ENCODE measurements at regions not wholly inside any gene's neighbourhood (a gene's known extent, or its start where the extent isn't known, plus 50 kb on each side); places are given as distances from the start of the nearest gene placed in this dataset.

DNA sequence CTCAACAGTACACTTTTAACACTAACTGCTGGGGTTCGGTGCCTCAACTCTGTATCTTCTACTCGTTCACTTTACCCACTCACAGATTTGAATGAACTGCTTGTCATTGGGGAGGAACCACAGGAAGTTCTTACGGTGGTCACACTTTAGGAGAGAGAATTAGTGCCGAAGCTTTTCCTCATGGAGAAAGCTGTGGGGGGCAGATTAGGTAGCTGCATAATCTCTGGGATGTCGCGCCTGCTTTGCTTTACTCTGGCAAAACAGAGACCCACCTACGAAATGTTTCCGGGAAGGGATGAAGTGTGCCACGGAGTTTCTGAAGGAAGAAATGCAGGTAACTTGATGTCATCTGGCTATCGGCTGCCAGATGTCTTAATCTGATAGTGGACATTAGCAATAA, 949.7 kb upstream of the TENM3 start:
- no peak for DNase-seq

DNA sequence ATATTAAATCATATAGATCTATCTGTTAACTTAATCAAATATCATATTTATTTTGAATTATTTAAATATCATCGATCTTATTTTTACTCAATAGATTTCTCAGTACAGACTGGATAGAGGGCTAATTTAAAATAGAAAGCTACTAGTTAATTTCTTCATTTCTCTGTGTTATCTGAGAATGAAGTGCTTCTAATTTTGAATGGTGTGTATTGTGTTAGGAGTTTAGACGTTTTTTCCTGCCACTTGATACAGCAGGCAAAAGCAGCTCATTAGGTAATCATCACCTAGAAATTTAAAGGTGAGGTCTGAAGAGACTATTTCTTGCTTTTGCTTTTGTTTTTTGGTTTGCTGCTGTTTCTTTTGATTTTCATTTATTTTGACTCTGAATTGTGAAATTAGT, 948.8 kb upstream of the TENM3 start:
- no peak for DNase-seq

DNA sequence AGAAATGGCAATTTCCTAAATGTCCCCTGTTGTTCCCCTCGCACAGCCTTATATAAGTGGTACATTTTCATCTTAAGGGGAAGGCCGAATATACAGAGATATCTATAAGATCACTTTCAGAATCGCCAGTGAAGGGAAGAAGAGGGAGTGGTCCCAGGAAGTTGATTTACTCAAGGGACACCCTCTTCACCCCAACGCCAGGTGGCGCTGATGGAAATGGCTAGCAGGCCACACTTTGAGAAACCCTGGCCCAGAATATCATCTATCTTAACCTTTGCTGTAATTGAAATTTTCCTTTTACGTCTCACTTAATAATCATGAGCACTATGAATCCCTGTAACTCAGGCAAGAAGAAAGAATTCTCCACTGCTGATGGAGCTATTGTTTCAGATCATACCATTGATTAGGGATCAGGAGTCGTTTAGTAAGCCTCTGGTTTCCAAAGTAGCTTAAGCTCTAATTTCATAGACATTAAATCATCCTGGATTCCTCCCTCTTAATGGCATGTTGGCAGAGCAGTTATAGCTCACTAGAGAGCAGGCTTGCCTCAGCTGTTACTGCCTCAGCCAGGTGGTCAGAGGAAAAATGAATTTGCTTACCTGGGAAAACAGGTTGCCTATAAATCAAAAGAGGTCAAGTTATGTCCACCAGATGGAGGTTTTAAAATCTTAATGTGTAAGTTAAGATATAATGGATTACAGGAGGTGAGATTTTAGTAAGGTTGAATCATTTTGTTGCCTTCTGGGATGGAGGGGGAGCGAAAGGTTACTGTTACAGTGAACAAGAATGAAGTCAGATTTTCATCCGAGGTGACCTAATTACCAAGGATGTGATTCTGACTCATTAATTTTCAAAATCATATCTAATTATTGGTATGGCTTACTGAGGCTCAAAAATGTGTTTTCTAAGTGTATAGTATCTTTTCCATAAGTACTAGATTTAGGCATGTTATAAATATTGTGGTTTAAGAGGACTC, 941.2 kb upstream of the TENM3 start:
- DNase-seq = no peak

DNA sequence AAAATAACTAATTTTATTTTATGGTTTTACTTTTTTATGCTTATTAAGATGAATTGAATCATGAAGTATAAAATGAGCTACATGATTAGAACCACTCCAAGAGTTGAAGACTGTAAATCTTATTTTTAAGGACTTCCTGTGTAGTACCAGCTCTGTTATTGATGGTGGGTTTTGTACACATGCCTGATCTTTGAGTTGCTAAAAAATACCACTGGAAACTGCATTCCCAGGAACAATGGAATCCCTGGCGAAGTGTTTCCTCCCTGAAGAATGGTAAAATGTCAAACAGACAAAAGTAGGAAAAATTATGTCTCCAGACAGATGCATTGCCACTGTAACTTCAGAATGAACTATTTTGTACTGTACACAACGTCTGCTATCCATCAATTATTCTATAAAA, 935.4 kb upstream of the TENM3 start:
- DNase-seq = no peak

DNA sequence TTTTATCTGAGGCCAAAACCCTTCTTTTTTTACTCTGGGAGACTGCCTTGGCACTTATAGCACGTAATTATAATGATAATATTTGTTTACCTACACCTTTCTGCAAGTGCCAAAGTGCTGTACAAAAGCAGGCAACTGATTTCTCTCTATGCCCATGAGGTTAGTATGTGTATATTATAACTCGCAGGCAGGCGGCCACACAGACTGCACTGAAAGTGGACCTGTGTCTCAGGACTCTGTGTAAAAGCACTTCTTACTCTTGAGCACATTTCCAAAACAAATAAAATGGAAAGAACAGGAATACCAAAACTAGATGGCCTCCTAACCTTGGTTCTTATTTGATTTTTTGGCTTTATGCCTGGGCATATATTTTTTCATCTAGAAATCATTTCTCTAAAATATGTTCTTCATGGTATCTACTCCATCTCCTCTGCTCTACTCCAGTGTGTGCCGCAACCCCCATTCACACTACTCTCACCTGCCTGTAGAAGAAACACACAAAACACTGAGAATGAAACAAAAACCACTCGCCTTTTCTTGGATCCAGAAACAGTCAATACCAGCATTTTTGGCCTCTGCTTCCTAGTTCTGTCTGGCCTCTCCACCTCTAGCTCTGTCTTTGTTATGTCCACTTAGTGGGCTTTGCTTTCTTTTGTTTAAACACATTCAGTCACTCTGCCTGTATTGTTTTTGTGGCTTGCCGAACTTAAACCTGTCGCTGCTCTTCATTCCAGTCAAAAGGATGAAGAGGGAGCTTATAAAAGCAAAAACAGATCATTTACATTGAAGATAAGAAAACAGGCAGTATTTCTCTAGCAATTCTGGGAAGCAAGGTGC, 934.5 kb upstream of the TENM3 start:
- DNase-seq = no peak

DNA sequence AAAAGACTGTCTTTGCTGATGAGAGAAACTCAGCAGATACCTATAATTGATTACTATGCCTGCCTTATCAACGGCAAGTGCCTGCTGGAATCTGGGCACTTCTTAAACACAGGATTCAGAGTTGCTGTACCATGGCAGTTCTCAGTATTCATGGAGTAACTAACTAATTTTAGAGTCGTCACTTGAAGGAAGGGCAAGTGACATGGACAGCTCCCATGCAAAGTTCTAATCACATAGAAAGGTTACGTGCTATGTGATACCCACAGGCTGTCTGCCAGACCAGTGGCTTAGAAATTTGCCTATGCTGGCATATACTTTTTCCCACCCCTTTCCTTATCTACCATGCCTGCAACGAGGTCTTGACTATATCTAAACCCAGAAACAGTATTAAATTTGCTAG, 931.1 kb upstream of the TENM3 start:
- no peak for DNase-seq

DNA sequence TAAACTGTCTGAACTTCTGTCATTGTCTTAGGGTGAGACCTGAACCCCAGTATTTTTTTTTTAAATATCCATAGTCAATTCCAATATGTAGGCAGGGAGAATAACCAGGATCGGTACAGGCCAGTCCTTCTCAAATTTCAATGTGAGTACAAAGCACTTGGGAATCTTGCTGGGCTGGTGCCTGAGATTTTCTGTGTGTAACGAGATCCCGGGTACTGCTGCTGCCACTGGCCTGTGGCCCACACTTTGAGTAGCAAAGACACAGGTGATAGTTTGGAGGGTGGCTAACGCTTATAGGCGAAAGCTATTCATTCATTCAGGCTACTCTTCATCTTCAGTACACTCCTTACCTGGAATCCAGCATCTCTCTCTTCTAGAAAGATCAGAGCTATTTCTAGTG, 923.6 kb upstream of the TENM3 start:
- no peak for DNase-seq

DNA sequence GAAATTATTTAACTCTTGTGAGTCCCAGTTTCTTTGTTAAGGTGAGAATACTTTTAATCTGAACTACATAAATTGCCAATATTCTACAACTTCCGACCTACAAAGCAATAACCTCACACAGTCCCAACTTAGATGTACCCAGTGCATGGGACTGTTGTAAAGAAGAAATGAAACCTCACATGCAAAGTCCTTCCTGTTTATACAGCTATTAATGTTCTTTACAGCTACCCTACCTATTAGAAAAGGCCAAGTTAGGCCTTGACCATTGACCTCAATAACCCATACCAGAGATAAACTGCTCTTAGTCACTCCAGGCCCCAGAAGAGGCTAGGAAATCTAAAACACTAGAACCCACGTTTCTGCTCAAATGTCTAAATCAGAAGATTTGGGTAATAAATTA, 920.1 kb upstream of the TENM3 start:
- no peak for DNase-seq

DNA sequence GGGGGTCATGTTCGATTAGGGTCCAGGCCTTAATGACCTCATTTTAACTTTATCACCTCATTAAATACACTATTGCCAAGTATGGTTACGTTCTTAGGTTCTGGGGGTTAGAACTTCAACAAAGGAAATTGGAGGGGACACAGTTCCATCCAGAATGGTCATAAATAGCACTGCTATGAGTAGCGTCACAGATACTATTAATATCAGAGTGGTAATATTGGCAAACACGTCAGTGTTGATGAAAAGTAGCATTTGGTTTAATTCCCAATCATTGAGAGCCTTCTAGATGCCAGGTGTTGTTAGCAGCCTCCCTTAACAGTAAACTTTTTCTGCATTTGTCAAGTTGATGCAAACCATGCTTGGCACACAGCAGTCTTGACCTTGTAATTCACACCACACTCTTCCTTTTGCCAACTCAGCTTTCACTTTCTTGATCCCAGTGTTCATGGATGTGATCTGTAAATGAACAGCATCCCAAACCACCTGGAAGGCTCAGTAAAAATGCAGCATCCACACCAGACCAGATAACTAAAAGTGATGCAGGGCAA, 912.5 kb upstream of the TENM3 start:
- no peak for DNase-seq

DNA sequence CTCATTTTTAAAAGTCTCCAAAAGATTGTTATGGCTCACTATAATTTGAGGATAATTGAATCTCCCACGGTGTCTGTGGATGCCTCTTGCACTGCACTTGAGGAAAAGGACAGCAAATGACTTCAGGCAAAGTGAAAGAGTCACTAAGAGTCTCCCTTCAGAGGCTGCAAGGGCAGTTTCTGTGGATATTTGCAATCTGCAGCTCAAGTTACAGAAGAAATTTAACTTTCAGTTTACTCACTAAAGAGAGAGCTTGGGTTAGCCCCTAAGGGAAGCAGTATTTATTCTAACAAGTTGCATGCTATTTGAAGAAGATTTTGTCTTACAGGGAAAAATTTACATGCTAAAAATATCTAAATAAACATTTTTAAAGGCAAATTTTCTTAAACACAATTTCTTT, 912.0 kb upstream of the TENM3 start:
- no peak for DNase-seq

DNA sequence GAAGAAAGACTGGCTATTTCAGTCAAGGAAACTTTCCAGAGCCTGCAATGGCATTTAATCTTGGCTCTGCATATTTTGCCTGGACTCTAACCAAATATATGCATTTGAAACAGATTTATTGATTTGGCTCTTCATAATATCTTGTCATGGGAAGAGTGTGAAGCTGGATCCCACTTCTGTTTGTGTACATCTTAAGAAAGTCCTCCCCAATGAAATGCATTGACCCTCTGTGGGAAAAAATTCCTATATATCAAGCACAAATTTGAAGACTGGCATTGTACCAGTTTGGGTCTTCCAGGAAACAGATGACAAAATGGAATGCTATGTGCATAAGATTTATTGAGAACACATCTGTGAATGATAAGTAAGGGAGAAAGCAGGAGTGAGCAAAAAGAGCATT, 897.3 kb upstream of the TENM3 start:
- DNase-seq = no peak

DNA sequence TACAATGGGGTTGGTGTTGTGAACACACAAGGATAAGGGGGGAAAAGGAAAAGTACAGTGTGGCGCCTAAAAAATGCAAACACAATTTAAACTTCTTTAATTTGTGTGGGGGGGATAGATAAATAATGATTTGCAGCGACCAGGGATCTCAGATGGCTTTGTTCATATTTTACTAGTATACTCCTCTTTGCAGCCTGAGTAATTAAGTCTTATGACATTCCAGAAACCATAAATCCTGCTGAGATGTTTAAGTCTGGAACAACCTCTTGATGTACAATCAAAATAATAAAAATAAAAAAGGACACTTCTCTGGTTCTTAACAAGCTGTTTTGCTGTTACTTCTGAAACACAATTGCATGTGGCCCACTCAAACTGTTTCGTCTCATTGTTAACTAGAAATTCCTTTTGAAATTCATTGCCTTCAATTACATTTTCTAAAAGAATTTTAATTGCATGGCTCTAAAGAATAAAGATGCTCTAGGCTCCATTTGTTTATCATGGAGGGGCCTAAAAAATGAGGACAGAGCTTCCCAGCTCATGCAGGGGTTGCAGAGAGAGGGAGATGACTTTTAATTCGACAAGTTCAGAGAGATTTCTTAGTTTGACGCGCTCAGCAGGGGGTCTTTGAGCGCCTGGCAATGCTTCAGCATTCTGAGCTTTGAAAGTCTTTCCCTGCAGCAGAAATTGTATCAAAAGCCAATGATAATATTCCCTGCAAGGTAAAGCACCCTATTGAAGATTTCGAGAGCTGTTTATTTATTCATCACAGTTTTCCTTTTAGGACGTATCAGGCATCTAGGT, 892.4 kb upstream of the TENM3 start:
- no peak for DNase-seq

DNA sequence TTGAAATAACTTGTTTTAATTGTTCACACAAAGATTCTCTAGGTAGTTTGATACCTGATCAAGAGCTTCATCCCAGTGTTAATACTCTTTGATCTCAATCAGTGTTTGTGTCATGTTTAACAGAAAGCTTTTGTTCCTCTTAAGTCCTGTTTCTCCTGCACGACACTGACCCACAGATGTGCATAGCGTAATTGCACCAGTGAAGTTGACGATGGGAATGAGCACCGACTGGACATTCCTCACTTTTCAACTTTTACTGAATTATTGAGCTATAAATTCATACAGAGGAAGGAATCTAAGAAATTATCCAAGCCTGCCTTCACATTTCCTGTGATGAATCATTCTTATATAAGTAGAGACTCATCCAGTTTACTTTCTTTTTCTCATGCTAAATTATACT, 878.7 kb upstream of the TENM3 start:
- no peak for DNase-seq

DNA sequence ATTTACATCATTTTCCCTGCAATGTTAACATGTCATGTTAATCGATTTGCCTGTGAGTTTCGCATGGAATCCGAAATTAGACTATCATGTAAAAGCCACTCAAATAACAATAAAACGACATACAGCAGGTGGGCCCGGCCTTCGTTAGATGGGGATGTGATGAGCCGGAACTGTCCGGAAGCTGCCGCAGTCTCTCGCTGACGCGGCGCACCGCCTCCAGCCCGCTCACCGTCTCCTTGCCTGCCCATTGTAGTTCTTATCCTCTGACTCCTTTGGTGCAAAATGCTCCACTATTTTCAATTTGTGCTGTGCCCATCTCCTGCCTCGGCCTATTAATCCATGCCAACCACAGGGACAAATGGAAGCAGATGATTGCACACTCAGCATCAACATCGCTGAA, 877.5 kb upstream of the TENM3 start:
- no peak for DNase-seq

DNA sequence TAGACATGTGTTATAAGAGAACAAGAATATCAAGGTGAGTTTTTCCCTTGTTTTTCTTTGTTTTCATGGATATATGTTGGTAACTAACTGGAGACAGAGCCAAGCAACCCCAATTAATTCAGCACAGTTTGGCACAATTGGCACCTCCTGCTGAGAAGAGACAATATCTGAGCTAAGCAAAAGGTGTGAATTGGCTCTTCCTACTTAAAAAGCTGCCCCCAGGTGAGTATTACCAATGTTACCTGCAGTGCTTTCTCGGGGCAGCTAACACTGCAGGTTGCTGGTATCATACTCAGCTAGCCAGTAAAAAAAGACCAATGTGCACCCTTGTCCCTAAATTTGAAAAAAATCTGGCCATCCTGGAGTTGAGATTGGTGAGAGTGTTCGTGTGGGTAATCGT, 871.2 kb upstream of the TENM3 start:
- DNase-seq = no peak

DNA sequence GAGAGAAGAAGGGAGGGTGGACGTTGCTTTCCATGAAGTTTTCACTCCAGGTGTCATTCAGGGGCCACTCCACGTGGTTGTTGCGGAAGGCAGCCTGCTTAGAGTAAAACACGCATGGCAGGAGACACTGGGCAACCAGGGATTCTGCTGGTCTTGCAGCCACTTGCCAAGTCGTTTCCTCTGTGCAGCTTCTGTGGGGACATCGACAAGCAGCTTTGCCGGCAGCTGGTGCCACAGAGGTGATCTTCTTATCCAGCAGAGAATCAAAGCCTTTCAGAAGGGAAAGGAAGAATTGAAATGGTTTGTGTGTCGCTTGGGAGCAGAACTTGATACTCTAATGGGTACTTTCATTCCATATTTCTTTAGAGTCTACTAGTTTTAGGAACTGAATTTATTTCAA, 867.1 kb upstream of the TENM3 start:
- DNase-seq = no peak

DNA sequence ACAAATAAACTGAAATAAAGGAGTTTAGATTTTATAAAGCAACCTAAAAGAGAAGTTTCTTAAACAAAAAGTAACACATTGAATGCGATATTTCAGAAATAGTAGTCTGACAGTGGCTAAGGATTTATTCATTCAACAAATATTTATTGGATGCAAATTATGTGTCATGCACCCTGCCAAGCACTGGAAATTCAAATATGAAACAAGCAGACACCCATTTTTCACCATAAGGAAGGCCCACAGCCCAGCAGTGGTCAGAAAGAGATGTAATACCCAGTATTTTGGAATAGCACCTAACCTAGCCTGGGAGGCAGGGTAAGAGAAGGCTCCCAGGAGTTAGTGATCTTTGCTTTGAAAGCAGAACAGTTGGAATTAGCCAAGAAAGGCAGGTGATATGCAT, 855.1 kb upstream of the TENM3 start:
- no peak for DNase-seq

DNA sequence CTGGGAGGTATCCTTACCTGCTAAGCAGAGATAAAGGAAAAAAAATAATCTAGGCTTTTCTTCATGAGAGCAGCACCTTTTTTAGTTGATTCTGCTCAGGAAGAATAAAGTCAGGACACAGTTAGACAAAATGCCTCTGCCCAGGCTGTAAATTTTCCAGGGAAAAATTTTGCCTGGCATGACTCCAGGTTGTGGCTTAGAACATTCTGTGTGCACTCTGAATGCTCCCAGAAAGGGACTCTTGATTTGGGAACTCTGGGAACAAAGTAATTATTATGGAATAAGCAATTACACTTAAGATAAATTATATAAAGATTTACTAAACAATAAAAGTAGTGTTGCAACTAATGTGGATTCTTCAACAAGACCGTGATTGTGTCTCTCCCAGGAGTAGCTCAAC, 826.2 kb upstream of the TENM3 start:
- no peak for DNase-seq

DNA sequence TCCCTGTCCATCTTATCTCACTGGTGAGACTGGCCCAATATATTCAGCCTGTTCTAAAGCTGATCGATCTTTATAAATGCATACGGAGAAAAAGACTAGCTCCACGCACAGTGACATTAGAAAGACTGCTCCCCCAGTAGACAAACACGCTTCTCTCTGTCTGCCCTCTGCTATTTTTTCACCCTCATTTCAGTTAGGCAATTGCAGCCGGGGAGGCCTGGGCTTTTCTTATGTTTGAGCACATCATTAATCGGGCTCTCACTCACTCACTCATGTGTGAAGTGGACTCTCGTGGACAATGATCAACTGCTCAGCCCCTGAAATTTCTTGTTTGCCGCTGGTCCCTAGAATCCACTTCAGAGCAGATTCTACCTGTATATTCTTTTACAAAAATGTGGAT, 824.7 kb upstream of the TENM3 start:
- no peak for DNase-seq

DNA sequence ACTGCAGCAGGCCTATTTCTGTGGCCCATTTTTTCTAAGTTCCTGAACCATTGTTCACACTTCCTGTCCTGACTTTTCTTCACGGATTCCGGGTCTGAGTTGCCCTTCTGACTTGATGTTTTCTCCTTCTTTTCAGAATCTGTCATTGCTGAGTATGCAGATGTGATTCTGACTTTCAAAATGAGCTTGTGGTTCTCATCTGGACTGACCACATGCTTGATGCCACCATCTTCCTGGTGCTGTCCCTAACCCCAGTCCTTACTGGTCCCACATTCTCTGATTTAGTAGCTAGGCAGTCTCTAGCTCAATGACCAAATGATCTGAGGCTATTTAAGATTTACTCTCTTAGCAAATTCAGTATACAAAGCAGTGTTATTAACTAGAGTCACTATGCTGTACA, 822.3 kb upstream of the TENM3 start:
- no peak for DNase-seq

DNA sequence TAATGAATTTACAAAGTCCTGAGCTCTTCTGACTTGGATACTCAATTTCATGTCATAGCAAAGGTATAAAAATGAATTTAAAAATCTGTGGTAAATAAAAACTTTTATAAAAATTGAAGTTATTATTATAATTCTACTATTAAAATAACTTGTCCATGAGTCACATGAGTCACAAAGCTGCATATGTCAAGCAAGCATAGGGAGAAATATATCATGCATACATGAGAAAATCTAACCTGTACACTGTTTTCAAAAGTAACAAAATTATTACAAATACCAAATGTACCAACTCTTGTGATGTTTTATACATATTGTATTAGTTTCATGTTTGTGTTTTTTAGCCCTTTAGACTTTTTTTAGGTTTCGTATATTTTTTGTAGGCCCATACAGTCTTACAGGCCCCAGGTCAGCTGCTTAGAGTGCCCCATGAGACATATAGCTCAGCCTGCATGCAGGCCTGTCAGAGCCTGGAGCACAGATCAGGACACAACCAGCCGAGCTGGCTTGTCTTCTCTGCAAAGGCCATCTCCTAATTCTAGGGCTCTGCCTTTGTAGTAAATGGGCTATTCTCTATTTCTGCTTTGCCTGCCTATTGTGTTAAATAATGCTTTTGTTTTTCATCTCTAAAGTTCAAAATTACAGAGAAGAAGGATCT, 818.7 kb upstream of the TENM3 start:
- DNase-seq = no peak

DNA sequence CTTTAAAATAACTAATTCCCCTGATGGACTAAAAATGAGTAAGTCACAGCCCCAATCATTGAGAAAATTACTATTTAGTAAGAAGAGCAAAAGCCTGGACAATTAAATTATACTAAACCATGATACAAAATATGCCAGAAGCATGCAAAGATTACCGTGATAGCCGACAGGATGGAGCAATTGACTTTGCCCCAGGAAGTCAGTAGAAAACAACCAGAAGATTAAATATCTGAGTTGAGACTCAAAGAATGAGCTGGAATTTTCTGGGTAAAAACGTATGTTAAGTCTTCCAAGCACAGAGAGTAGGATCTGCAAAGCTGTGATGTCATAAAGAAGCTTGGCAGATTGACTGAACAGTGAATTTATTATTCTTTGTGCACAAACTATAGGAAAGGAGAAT, 816.1 kb upstream of the TENM3 start:
- DNase-seq = no peak

DNA sequence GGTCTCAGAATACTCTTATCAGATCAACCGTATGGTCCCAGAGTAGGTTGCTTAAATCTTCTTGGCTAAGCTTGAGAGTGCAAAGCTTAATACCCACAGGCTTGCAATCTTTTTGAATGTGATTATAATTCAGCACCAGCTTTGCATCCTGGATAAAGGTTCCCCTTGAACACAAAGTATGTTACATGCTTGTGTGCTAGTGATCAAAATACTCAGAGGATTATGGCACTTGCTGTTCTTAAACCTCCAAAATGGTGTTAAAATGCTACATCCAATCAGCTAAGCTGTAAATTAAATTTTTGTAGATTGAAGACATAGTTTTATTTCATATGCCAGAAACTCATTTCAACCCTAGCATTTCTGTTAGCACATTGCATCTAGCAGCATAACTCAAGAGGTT, 812.2 kb upstream of the TENM3 start:
- no peak for DNase-seq

All from activated naive CD4-positive, alpha-beta T cell (primary cell).